HCT116 (cell line): ENCODE measurements at regions not wholly inside any gene's neighbourhood (a gene's known extent, or its start where the extent isn't known, plus 50 kb on each side); places are given as distances from the start of the nearest gene placed in this dataset.

Source experiments
- EZH2 ChIP-seq: fragments of 200-600 bp; sonication (generic); IDR thresholded peaks from 2 replicates; pipeline ENCODE4 v1.6.1; 2017; ENCODE audit warnings: antibody characterized with exemption, mixed run types
- POLR2A ChIP-seq: IDR thresholded peaks from 2 replicates; pipeline ENCODE4 v1.7.0; 2011; ENCODE audit warnings: borderline replicate concordance; ENCODE audit not compliant: insufficient read depth, insufficient read length; ENCODE audit errors: extremely low read depth
- SIN3A ChIP-seq: IDR thresholded peaks from 2 replicates; pipeline ENCODE4 v1.6.1; 2012; ENCODE audit warnings: low read depth
- TCF7L2 ChIP-seq: IDR thresholded peaks from 2 replicates; pipeline ENCODE4 v1.7.0; 2011; ENCODE audit warnings: borderline replicate concordance, inconsistent platforms; ENCODE audit not compliant: insufficient read depth, insufficient read length; ENCODE audit errors: extremely low read depth
- TF ChIP-seq, protein P1 (sequence below), 3 experiments: fragments of 200-600 bp in 1 of 3; sonication (generic) in 1 of 3; IDR thresholded peaks in 2 of 3; conservative IDR thresholded peaks in 1 of 3; 2 replicates each; pipeline ENCODE4 v1.5.1; 2012 to 2017; ENCODE audit warnings: low read depth in 2 of 3, low read length in 2 of 3, antibody characterized with exemption in 1 of 3, borderline replicate concordance in 1 of 3, control low read depth in 1 of 3, mild to moderate bottlenecking in 1 of 3, mixed read lengths in 1 of 3, mixed run types in 1 of 3, moderate library complexity in 1 of 3; ENCODE audit not compliant: insufficient read depth in 1 of 3

DNA sequence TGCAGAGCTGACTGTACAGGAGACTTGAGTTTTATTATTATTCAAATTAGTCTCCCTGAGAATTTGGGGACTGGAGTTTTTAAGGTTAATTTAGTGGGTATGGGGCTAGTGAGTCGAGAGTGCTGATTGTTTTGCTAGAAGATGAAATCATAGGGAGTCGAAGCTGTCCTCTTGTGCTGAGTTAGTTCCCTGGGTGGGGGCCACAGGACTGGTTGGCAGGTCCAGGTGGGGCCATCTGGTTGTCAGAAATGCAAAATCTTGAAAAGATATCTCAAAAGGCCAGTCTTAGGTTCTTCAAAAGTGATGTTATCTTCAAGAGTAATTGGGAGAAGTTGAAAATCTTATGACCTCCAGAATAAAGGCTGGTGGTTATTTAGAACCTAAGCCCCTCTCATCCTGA, 267.3 kb downstream of the MYCN start:
- no peak for TF ChIP-seq EZH2
- TF ChIP-seq, protein P1, sequence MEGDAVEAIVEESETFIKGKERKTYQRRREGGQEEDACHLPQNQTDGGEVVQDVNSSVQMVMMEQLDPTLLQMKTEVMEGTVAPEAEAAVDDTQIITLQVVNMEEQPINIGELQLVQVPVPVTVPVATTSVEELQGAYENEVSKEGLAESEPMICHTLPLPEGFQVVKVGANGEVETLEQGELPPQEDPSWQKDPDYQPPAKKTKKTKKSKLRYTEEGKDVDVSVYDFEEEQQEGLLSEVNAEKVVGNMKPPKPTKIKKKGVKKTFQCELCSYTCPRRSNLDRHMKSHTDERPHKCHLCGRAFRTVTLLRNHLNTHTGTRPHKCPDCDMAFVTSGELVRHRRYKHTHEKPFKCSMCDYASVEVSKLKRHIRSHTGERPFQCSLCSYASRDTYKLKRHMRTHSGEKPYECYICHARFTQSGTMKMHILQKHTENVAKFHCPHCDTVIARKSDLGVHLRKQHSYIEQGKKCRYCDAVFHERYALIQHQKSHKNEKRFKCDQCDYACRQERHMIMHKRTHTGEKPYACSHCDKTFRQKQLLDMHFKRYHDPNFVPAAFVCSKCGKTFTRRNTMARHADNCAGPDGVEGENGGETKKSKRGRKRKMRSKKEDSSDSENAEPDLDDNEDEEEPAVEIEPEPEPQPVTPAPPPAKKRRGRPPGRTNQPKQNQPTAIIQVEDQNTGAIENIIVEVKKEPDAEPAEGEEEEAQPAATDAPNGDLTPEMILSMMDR (IDR thresholded peaks at IDR 0.05 in 2 of 3, conservative IDR thresholded peaks at IDR 0.05 in 1 of 3; ENCODE audit: borderline replicate concordance in 1 of 3, insufficient read depth in 1 of 3, low read depth in 2 of 3, low read length in 2 of 3), result no peak
- no peak for TF ChIP-seq SIN3A
- TF ChIP-seq TCF7L2, result no peak
- TF ChIP-seq POLR2A, result no peak
